DND-41 (cell line): ENCODE measurements at regions not wholly inside any gene's neighbourhood (a gene's known extent, or its start where the extent isn't known, plus 50 kb on each side); places are given as distances from the start of the nearest gene placed in this dataset.

Experiments
- ATAC-seq: fragments of 200-7000 bp; cut with Tn5 transposase; 3 replicates; pipeline ENCODE4 v1.9.1; 2021; ENCODE audit warnings: low read depth; ENCODE audit not compliant: insufficient read depth
- DNase-seq: peaks from one replicate; pipeline ENCODE4 v3.0.0-alpha.2; 2020
- H2AFZ ChIP-seq: 2 replicates; pipeline ENCODE4 v1.6.0; 2012; ENCODE audit warnings: low read depth, low read length
- H3K27ac ChIP-seq: 2 replicates; pipeline ENCODE4 v1.5.1; 2012; ENCODE audit warnings: low read length, inconsistent platforms
- H3K27me3 ChIP-seq: fragments of 200-600 bp; sonication (generic); 2 replicates; pipeline ENCODE4 v1.6.0; 2012; ENCODE audit warnings: low read length, mild to moderate bottlenecking, inconsistent platforms; ENCODE audit not compliant: insufficient read depth, poor library complexity
- H3K36me3 ChIP-seq: 2 replicates; pipeline ENCODE4 v1.5.1; 2012; ENCODE audit warnings: low read length, inconsistent platforms; ENCODE audit not compliant: insufficient read depth
- H3K4me1 ChIP-seq: 2 replicates; pipeline ENCODE4 v1.5.1; 2012; ENCODE audit warnings: mild to moderate bottlenecking, low read length; ENCODE audit not compliant: insufficient read depth
- H3K4me2 ChIP-seq: 2 replicates; pipeline ENCODE4 v1.6.0; 2012; ENCODE audit warnings: mild to moderate bottlenecking, moderate library complexity, low read length, inconsistent platforms; ENCODE audit not compliant: insufficient read depth
- H3K4me3 ChIP-seq, 2 experiments: fragments of 200-600 bp in 1 of 2; shearing (Covaris generic) in 1 of 2; 2 replicates each; pipeline ENCODE4 v1.5.1; 2012 to 2016; ENCODE audit warnings: inconsistent platforms in 2 of 2, low read length in 2 of 2, mild to moderate bottlenecking in 2 of 2, low read depth in 1 of 2, moderate library complexity in 1 of 2
- H3K79me2 ChIP-seq: 2 replicates; pipeline ENCODE4 v1.6.0; 2012; ENCODE audit warnings: low read length, inconsistent platforms; ENCODE audit not compliant: insufficient read depth
- H3K9ac ChIP-seq: 2 replicates; pipeline ENCODE4 v1.6.0; 2012; ENCODE audit warnings: low read depth, mild to moderate bottlenecking, inconsistent platforms, low read length, moderate library complexity
- H3K9me3 ChIP-seq: 2 replicates; pipeline ENCODE4 v1.5.1; 2012; ENCODE audit warnings: low read length, moderate library complexity, mild to moderate bottlenecking, inconsistent platforms; ENCODE audit not compliant: insufficient read depth, severe bottlenecking
- H4K20me1 ChIP-seq: 2 replicates; pipeline ENCODE4 v1.6.0; 2012; ENCODE audit warnings: low read length; ENCODE audit not compliant: insufficient read depth
- CTCF ChIP-seq: IDR thresholded peaks from 2 replicates; pipeline ENCODE4 v1.5.1; 2012; ENCODE audit warnings: borderline replicate concordance, low read length, moderate library complexity, mild to moderate bottlenecking; ENCODE audit not compliant: poor library complexity, severe bottlenecking; ENCODE audit errors: extremely low read depth
- EZH2 ChIP-seq: IDR thresholded peaks from 3 replicates; pipeline ENCODE4 v1.6.1; 2012; ENCODE audit warnings: borderline replicate concordance, low read depth, mild to moderate bottlenecking, moderate library complexity, low read length, inconsistent platforms; ENCODE audit not compliant: severe bottlenecking

GRCh38 chr2:15999596-16000469 lies 59.5 kb downstream of the MYCN start:
- Histone ChIP-seq H3K36me3 (no peaks in the 10 kb centered on the region), H4K20me1 (no peaks in the 10 kb centered on the region), H3K27ac (no peak overlapping the region), H3K79me2 (no peaks in the 10 kb centered on the region), H3K27me3 (no peaks in the 10 kb centered on the region), H3K4me1 (no peaks in the 10 kb centered on the region), H3K4me2 (no peak overlapping the region), H3K4me3 (no peak overlapping the region), H3K9ac (no peak overlapping the region), H2AFZ (no peak overlapping the region), H3K9me3 (no peaks in the 10 kb centered on the region)
- DNase-seq (no peak), ATAC-seq (no peak)
- no peak for TF ChIP-seq EZH2
- TF ChIP-seq CTCF: no peak

DNA sequence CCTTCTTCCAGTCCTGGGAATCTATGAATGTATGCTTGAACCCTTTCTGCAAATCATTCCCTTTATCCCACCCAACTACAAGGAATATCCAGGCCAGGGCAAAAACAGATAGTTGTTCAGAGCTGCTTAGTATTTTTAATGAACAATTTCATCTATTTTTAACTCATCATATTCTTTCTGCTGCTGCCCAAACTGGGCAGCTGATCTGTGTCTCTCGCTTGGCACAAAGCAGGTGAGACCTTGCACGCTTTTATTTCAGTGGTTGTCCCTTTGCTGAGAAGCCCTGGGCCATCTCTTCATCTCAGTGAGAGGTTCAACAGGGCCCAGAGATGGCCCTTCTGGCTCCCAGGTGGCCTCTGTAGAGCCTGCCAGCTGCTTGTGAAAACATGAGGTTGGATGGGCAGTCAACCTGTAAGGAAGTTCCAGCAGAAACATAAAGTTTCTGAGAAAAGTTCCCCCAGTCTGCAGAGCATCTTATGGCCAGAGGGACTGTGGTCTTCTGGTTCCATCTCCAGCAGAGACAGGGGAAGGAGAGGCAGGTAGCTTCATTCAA lies 57.5 kb downstream of the MYCN start:
- Histone ChIP-seq H3K27me3 (no peaks in the 10 kb centered on the region), H3K4me2 (no peak overlapping the region), H3K4me3 (no peak overlapping the region), H3K4me1 (no peaks in the 10 kb centered on the region), H3K9me3 (no peaks in the 10 kb centered on the region), H3K27ac (no peak overlapping the region), H3K79me2 (no peaks in the 10 kb centered on the region), H3K36me3 (no peaks in the 10 kb centered on the region), H2AFZ (no peak overlapping the region), H3K9ac (no peak overlapping the region), H4K20me1 (no peaks in the 10 kb centered on the region)
- ATAC-seq (no peak), DNase-seq (no peak)
- TF ChIP-seq EZH2: no peak
- TF ChIP-seq CTCF: no peak

DNA sequence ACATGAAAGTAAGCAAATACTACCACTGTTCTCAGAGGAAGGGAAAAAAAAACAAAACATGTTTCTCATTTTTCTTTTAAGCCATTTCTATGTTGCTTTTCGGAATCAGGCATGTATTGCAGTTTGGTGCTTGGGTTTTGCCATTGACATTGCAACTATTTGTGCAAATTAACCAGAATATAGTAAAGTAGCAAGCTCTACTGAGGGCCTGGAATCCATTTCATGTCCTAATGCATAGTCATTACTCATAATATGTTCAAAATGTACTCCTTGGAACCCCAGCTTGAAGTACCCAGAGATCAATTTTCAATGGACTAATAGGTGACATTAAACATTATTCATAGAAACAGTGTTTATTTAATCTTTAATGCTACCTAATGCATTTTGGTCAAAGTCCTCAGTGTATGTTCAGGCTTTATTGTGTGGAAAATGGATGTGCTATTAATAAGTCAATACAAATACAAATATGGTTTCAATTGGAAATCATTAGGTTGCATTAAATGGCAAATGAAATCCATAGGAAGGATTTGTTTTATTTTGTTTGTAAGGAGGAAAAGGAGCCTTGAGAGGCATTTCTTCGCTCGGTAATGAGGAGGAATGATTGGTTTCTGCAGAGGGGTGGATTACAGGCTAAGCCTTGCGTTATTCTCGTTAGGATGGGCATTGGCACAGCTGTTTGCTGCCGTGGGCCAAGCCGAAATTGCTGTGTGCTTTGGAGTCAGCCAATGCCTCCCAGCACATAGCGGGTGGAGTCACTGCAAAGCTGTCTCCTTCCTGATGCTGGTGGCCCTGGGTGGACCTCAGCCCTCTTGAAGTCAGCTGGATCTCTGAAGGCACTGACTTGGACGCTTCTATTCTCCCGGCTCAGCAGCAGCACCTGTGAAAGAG lies 56.4 kb downstream of the MYCN start:
- Histone ChIP-seq H3K4me1 (no peaks in the 10 kb centered on the region), H3K79me2 (no peaks in the 10 kb centered on the region), H3K4me3 (no peak overlapping the region), H3K27me3 (no peaks in the 10 kb centered on the region), H3K4me2 (no peak overlapping the region), H3K9ac (no peak overlapping the region), H3K27ac (no peak overlapping the region), H3K9me3 (no peaks in the 10 kb centered on the region), H4K20me1 (no peaks in the 10 kb centered on the region), H3K36me3 (no peaks in the 10 kb centered on the region), H2AFZ (no peak overlapping the region)
- ATAC-seq: no peak
- no peak for DNase-seq
- TF ChIP-seq CTCF: no peak
- no peak for TF ChIP-seq EZH2
